OCI-M1 (cell line): ENCODE measurements at regions not wholly inside any gene's neighbourhood (a gene's known extent, or its start where the extent isn't known, plus 50 kb on each side); places are given as distances from the start of the nearest gene placed in this dataset.
"Not testable (repeated sequence)": the region's sequence is repeated elsewhere in the genome, so short reads cannot be mapped to it uniquely, and the experiment has no call there.

ENCODE experiments used
- DNase-seq: peaks from one replicate; lab custom pipeline; 2025; lab: John Stamatoyannopoulos, UW

GRCh38 chr4:84286048-84286447 is 213.0 kb downstream of the NKX6-1 start:
- DNase-seq, result no peak

- no peak for DNase-seq
These were observed 219.4 kb downstream of the NKX6-1 start for GRCh38 chr4:84279678-84280077.

DNA sequence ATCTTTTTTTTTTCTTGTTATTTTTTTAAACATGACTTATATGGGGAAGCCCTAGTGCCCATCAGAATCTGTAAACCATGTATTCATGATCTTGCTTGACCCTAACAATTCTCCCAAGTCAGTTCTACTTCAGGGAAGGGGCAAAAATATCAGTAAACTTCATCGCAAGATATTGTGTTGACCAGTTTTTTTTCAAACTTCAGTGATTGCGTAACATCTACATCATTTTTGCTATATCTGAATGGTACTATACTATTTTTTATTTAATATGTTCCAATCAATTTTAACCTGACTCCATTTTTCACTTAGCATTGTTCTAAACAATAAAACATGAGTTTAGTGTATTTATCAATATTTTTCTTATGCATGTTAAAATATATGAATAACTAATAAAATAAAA is 221.2 kb downstream of the NKX6-1 start:
- DNase-seq, result no peak

GRCh38 chr4:84276752-84277151 is 222.3 kb downstream of the NKX6-1 start:
- DNase-seq, result no peak

GRCh38 chr4:84269536-84270044 is 229.5 kb downstream of the NKX6-1 start:
- no peak for DNase-seq

GRCh38 chr4:84264652-84265051 is 234.4 kb downstream of the NKX6-1 start:
- no peak for DNase-seq

DNA sequence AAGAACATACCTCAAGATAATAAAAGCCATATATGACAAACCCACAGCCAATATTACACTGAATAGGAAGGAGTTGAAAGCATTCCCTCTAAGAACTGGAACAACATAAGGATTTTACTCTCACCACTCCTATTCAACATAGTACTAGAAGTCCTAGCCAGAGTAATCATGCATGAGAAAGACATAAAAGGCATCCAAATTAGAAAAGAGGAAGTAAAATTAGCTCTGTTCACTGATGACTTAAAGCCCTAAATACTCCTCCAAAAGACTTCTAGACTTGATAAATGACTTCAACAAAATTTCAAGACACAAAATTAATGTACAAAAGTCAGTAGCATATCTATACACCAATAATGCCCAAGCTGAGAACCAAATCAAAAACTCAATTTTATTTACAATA is 235.7 kb downstream of the NKX6-1 start:
- DNase-seq, result peak; percentile 61

DNA sequence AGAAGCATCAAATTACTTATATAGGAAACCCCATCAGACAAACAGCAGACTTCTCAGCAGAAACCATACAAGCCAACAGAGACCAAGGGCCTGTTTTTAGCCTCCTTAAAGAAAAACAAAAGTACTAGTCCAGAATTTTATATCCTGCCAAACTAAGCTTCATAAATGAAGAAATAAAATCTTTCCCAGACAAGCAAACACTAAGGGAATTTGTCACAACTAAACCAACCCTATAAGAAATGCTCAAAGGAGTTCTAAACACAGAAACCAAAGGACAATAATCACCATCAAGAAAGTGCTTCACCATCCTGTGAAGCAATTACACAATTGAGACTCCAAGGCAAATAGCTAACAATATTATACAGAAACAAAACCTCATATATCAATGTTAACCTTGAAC is 238.6 kb downstream of the NKX6-1 start:
- no peak for DNase-seq

DNA sequence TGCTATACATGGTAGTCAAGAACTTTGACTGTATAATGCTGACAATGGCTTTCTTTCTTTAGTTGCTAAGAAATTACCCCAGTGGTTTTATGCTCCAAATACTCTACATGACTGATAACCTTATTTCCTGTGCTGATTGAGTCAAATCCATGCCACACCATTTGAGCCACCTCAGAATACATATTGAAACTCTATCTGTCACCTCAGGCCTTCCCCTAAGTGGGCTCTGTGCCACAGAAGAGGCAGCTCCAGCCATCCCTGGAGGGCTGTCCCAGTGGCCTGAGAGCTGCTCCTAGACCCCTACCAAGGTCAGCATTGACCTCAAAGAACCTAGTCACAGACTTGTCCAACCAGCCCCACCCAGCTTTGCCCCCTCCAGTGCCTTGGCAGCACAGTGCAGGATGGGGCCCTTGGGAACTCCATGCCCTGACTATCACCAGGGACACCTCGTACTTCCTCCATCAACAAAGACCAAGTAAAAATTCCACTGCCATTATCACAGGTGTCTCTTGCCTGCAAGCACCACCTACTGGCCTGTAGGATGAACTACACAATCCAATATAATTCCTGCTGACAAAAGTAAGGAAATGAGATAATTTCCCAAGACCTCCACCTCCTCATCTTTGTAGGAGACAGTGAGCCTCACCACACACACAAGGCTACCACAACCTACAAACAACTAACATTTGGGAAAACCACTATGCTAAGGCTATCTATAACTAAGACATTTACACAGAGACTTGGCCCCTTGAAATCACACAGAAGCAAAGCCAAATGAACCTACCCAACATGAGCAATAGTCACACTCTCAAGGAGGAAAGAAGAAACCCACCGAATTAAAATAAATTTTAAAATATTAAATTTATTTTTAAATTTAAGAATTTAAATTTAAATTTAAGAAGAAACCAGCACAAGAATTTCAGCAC is 239.9 kb downstream of the NKX6-1 start:
- DNase-seq, result peak; percentile 53

DNA sequence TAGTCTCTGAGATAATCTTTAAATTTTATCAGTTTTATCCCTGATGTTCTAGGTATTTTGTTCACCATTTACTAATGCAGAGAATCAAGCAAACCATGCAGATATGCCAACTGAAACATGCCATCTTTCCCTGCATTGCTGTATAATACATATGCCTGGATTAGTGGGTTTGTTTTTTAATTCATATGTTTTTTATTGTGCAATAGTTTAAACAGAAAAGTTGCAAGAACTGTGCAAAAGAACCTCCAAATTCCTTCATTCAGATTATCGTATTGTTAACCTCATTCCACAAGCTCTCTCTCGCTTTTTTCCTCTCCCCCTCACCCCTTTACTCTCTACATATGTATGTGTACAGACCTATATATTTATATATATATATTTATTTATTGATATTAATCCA is 244.6 kb downstream of the NKX6-1 start:
- DNase-seq, result no peak

DNA sequence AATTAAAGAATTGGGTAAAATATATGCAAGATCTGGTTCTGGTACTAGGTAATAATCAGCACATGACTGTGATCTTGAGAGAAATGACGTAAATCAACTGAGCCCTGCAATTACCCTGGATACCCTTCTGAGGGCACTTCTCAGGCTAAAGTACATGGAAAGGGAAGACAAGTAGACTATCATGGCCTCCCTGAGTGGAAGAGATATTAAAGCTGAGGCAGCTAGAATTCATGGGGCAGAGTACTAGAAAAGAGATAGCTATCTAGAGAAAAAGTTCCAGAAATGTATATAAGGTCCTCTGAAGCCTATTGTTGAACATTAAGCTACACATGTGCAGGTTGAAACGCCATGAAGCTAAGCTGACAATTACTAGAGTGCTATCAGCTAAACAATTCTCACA is 249.6 kb downstream of the NKX6-1 start:
- DNase-seq, result no peak

DNA sequence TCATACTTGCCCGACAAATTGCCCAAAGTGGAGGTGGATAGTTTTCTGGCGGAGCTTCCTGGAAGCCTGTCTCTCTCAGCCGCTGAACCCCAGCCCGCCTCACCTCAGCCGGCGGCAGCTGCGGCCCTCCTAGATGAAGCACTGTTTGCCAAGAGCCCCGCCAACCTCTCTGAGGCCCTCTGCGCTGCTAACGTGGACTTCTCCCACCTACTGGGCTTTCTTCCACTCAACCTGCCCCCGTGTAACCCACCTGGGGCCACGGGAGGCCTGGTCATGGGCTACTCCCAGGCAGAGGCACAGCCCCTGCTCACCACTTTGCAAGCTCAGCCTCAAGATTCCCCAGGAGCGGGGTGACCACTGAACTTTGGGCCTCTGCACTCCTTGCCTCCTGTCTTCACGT is 254.1 kb downstream of the NKX6-1 start:
- not testable (repeated sequence) for DNase-seq

GRCh38 chr4:84244346-84244801 is 254.7 kb downstream of the NKX6-1 start:
- DNase-seq, result not testable (repeated sequence)

DNA sequence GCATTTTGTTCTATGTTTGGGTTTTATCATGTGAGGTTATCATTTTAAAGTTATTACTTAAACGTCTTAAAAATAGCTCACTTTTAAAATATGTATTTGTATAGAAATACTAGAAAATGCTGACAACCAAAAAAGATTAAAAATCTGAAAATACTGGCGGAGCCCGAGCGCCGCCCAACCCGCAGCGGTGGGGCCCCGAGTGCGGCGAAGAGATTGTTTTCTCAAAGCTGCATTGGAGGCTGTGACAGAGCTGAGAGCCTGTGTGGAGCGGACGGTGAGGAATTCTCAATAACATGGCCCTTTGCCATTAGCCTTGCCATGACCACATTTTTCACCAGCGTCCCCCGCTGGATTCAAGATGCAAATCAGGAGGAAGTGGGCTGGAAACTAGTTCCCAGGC is 255.4 kb downstream of the NKX6-1 start:
- no peak for DNase-seq

DNA sequence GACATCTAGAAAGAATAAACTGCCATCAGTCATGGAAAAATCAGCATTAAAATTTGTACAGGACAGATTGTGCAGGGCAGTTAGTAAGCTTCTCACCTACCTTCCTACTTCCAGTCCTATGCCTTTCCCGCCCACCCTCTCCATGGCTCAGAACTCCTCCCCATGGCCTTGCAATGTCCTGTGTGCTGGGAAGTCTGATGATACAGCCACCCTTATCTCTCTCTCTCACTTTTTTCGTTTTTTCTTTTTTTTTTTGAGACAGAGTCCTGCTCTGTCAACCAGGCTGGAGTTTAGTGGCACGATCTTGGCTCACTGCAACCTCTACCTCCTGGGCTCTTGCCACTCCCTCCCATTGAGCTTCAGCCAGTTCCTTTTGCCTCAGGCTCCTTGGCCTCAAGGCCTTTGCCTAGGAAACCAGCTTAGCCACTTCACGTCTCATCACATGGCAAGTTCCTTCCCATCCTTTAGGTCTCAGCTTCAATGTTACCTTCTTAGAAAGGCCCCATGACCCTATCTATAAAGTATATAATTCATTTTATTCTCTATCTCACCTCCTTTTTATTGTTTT is 259.7 kb downstream of the NKX6-1 start:
- no peak for DNase-seq

- no peak for DNase-seq
These were observed 260.6 kb downstream of the NKX6-1 start for GRCh38 chr4:84238247-84239090.

DNA sequence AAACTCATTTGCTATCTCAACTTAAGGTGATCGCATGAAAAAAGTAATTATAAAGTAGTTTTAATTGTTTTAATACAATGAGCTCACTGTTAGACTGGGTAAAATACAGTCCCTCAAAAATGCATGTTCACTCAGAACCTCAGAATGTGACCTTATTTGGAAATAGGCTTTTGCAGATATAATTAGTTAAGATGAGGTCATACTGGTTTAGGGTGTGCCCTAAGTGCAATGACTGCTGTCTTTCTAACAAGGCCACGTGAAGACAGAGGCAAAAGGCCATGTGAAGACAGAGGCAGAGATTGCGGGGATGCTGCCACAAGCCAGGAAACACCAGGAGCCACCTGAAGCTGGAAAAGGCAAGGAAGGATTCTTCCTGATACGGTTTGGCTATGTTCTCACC is 262.1 kb downstream of the NKX6-1 start:
- peak; percentile 46 for DNase-seq

- no peak for DNase-seq
These were observed 263.8 kb downstream of the NKX6-1 start for GRCh38 chr4:84235126-84235944.

GRCh38 chr4:84232309-84233095 is 266.6 kb downstream of the NKX6-1 start:
- DNase-seq, result no peak

DNA sequence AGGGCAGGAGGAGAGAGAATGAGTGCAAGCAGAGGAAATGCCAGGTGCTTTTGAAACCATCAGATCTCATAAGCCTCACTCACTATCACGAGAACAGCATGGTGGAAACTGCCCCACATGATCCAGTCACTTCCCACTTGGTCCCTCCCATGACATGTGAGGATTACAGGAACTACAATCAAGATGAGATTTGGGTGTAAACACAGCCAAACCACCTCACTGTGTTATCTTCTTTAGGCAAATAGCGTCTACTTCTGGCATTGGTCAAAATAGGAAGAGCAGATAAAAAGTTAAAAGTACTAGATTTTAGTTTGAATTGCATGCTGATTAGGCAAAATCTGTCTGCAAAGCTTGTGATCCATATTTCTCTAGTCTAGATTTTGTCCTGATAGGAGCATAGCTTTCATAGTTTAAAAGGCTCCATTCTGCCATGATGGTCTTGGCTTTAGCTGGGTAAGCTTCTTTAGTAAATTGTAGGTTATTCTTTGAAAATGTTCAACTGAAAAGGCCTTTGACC is 267.5 kb downstream of the NKX6-1 start:
- peak; percentile 57 for DNase-seq
